HG03108 (cell line): ENCODE measurements at regions not wholly inside any gene's neighbourhood (a gene's known extent, or its start where the extent isn't known, plus 50 kb on each side); places are given as distances from the start of the nearest gene placed in this dataset.

ENCODE experiments used
- ATAC-seq: cut with Tn5 transposase; IDR thresholded peaks from one replicate; pipeline ENCODE4 v1.9.1; 2021; ENCODE audit warnings: moderate library complexity; ENCODE audit not compliant: unreplicated experiment

DNA sequence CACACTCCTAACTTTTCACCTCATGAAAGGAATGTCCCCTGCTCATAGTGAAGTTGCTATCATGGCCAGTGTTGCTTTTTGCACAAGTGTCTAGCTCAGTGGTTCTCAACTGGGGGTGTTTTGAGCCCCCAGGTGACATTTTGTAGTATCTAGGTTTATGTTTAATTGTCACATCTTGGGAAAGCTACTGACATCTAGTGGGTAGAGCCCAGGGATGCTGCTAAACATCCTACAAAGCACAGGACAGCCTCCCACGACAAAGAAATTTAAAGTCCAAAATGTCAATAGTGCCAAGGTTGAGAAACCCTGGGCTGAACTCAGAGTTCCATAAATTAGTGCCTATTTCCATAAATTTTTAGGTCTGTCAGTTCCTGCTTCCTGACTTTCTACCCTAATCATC lies 70.7 kb upstream of the HCCS start:
- no peak for ATAC-seq

DNA sequence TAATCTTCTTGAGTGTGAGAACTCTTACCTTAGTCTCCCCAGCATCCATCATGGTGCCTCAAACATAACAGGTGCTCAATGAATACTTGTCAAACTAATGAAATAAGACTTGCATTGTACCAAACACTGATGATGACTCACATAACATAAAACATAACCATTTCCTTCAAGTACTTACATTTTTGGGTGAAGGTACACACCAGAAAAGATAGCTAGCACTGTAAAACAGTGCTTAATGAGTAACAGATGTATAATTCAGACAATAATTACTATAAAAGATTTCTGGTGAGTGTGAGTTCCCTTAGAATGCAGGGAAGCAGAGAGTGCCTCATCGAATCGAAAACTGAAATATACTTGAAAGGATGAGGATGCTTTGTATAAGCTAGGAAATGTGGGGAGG lies 70.1 kb upstream of the HCCS start:
- no peak for ATAC-seq

DNA sequence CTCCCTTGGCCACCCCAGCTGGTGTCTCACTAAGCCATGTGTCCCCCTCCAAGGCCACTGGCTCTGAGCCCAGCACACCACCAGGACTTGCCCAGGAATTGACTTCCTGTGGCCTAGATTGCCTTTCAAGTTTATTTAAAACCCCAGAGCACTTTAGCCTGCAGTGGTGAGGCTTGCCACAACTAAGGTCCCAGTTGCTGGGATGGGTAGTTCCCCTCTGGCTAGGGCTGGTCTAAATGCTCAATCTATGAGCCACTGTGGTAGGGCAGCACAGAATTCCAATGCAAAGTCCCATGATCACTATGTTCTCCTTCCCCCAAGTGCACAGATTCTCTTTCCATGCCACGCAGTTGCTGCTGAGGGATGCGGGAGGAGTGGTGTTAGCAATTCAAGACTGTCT lies 61.1 kb upstream of the HCCS start:
- no peak for ATAC-seq

DNA sequence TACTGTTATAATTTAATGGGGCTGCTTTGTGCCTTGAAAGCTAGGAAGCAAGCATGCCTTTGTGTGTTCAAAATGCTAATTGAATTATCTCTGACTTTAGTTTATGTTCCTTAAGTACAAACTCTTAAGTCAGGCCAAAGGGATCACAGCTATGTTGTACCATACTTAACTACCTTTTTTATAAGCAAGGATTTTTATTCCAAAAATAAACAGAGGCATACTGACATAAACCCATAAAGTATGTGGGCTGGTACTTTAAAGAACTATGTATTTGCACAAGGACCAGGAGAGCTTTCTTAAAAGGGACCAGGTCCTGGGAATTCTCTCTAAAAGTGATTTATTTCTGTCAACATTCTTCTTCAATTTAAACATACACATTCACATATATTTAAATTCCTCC lies 57.8 kb upstream of the HCCS start:
- ATAC-seq = no peak

DNA sequence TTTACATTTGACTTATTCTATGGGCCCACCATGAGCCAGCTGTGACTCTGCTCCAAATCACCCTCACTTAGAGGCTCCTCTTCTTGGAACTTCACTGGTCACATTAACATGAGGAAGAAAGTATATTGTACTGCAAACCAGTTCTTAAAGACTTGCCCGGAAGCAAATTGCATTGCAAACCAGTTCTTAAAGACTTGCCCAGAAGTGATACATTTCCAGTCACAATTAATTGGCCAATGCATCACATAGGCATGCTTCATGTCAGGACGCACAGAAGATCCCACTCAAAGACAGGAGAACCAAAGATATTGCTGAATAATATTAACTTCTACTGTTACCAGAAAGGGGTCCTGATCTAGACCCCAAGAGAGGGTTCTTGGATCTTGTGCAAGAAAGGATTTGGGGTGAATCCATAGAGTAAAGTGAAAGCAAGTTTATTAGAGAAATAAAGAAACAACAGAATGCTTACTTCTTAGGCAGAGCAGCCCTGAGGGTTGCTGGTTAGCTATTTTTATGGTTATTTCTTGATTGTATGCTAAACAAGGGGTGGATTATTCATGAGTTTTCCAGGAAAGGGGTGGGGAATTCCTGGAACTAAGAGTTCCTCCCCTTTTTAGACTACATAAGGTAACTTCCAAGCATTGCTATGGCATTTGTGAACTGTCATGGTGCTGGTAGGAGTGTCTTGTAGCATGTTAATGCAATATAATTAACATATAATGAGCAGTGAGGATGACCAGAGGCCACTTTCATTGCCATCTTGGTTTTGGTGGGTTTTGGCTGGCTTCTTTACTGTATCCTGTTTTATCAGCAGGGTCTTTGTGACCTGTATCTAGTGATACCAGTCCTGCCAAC lies 54.6 kb upstream of the HCCS start:
- no peak for ATAC-seq

DNA sequence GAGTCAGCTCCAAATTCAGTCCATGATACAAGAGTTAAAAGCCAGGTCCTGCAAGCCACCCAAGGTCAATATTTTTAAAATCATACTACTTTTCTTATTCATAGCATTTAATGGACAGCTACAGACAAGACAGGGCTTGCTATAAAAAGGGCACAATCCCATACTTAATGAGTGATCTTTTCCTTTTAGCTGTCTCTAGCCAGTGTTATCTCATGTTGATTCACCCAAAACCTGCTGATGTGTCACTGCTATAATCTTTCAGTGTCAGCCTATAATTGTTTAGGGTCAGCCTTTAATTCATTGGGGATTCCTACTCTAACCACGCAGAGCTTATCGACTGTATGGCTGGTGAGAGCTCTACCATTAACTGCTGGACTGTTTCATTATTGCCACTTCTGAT lies 51.2 kb upstream of the HCCS start:
- no peak for ATAC-seq
